ENCODE measurements at regions not wholly inside any gene's neighbourhood (a gene's known extent, or its start where the extent isn't known, plus 50 kb on each side); places are given as distances from the start of the nearest gene placed in this dataset.

GRCh38 chr3:94564247-94564646, 501.4 kb downstream of the NSUN3 start:
- H3K4me2 ChIP-seq (ENCODE audit: low read length), result no peak overlapping the region
- BruUV-seq (replicated peaks), result no TSS peak
- no peak overlapping the region for H2AFZ ChIP-seq (ENCODE audit: low read depth, low read length, poor library complexity, severe bottlenecking)
- TF ChIP-seq EGR1 (IDR thresholded peaks at IDR 0.05; ENCODE audit: low read depth) (no peak), ELF1 (IDR thresholded peaks at IDR 0.05; ENCODE audit: borderline replicate concordance, low read depth) (no peak), CEBPB (IDR thresholded peaks at IDR 0.05; ENCODE audit: low read depth) (no peak), MAX (IDR thresholded peaks at IDR 0.05) (no peak), EZH2 (IDR thresholded peaks at IDR 0.05) (no peak), CBX3 (IDR thresholded peaks at IDR 0.05; ENCODE audit: low read depth) (no peak), POLR2AphosphoS5 (IDR thresholded peaks at IDR 0.05; ENCODE audit: low read depth, low read length) (no peak), ZFX (IDR thresholded peaks at IDR 0.05) (no peak), EZH2phosphoT487 (IDR thresholded peaks at IDR 0.05; ENCODE audit: borderline replicate concordance) (no peak), ATF3 (IDR thresholded peaks at IDR 0.05) (no peak), CTCF (IDR thresholded peaks at IDR 0.05 in 2 of 3, conservative IDR thresholded peaks at IDR 0.05 in 1 of 3; ENCODE audit: borderline replicate concordance in 1 of 3, insufficient read depth in 1 of 3, low read depth in 2 of 3, low read length in 2 of 3) (no peak), RAD21 (IDR thresholded peaks at IDR 0.05; ENCODE audit: low read depth) (no peak), JUND (IDR thresholded peaks at IDR 0.05) (no peak), SP1 (IDR thresholded peaks at IDR 0.05; ENCODE audit: low read depth) (no peak), FOSL1 (IDR thresholded peaks at IDR 0.05; ENCODE audit: low read depth) (no peak)
- H3K4me1 ChIP-seq (ENCODE audit: control insufficient read depth in 1 of 2, insufficient read depth in 2 of 2, low read length in 2 of 2), result no peaks in the 10 kb centered on the region
- H3K9me3 ChIP-seq (ENCODE audit: control insufficient read depth in 1 of 2, insufficient read depth in 1 of 2, low read depth in 1 of 2, low read length in 2 of 2), result peaks cover 4 to 16% of the 10 kb centered on the region in 2 experiments; a peak in 2 of 4 replicates
- H3K36me3 ChIP-seq (ENCODE audit: control insufficient read depth in 1 of 2, insufficient read depth in 2 of 2, low read length in 2 of 2), result no peaks in the 10 kb centered on the region; a peak in 1 of 4 replicates
- no peak for ATAC-seq
- H3K27me3 ChIP-seq (ENCODE audit: insufficient read depth, low read length), result no peaks in the 10 kb centered on the region
- ChIA-PET POLR2A (no interaction called here), RAD21 (ENCODE audit: low non-redundant PET in 1 of 2, low total read pairs in 2 of 2, uncharacterized antibody in 2 of 2, unreplicated experiment in 2 of 2) (no interaction called here), CTCF (interaction anchor here (0.6 kb wide), 1 partner anchor 691 kb away, joined by 3 read pairs; no protein-coding TSS in a partner anchor)
- no peak overlapping the region for H3K9ac ChIP-seq (ENCODE audit: low read length)
- no peak overlapping the region for H3K27ac ChIP-seq (ENCODE audit: low read depth, low read length)
- H3K79me2 ChIP-seq (ENCODE audit: insufficient read depth, low read length), result no peaks in the 10 kb centered on the region
- H3K4me3 ChIP-seq (replicated peaks in 1 of 2; ENCODE audit: low read depth in 1 of 2, low read length in 2 of 2), result no peak overlapping the region
- no peaks in the 10 kb centered on the region for H4K20me1 ChIP-seq (ENCODE audit: insufficient read depth)
- no peaks in the 10 kb centered on the region for H3K9me2 ChIP-seq (ENCODE audit: insufficient read depth)
- no peak for DNase-seq (ENCODE audit: low read depth, low spot score)
- intact Hi-C loops (cut with micrococcal nuclease), result no loop called here
